ENCODE measurements at regions not wholly inside any gene's neighbourhood (a gene's known extent, or its start where the extent isn't known, plus 50 kb on each side); places are given as distances from the start of the nearest gene placed in this dataset.
"Not testable (repeated sequence)": the region's sequence is repeated elsewhere in the genome, so short reads cannot be mapped to it uniquely, and the experiment has no call there.

- TF ChIP-seq SMC3 (IDR thresholded peaks at IDR 0.05; ENCODE audit: low read depth, low read length), result no peak
- no peak for TF ChIP-seq MAFK (IDR thresholded peaks at IDR 0.05; ENCODE audit: low read depth, low read length)
- TF ChIP-seq MAZ (IDR thresholded peaks at IDR 0.05; ENCODE audit: borderline replicate concordance, low read depth, low read length), result no peak
- no peak for TF ChIP-seq RCOR1 (IDR thresholded peaks at IDR 0.05; ENCODE audit: insufficient replicate concordance, low read length)
- TF ChIP-seq CTCF (conservative IDR thresholded peaks at IDR 0.05; ENCODE audit: low read depth, low read length), result no peak
- no peak for TF ChIP-seq FOS (IDR thresholded peaks at IDR 0.05; ENCODE audit: low read depth, low read length)
- TF ChIP-seq MXI1 (IDR thresholded peaks at IDR 0.05; ENCODE audit: borderline replicate concordance, low read depth, low read length), result no peak
- in situ Hi-C loops (cut with MboI; ENCODE audit: low sequenced_read_pairs), result no loop called here
These were observed 443.3 kb downstream of the AGTPBP1 start for GRCh38 chr9:85298499-85298898.

GRCh38 chr9:85295244-85295643 is 446.5 kb downstream of the AGTPBP1 start:
- WGBS, 2 experiments (ENCODE audit: extremely low coverage in 2 of 2, insufficient read length in 1 of 2), result 100% methylated on average over 1 of the region's 5 CpGs; no CpG with 5 or more reads in 1 of the 2 experiments
- H4K5ac ChIP-seq (ENCODE audit: low read depth, low read length); DNase-seq; H3K4me2 ChIP-seq (ENCODE audit: low read depth, low read length); H2BK15ac ChIP-seq (ENCODE audit: low read depth, low read length); H3K9me1 ChIP-seq (ENCODE audit: insufficient read depth, low read length); BruUV-seq (replicated peaks); H3K27me3 ChIP-seq (ENCODE audit: control insufficient read depth, insufficient read depth, low read length); H3K4me3 ChIP-seq (ENCODE audit: insufficient read depth, low read depth, low read length); H2BK120ac ChIP-seq (ENCODE audit: low read depth, low read length); H3K18ac ChIP-seq (ENCODE audit: low read depth, low read length); in situ Hi-C loops (cut with MboI; ENCODE audit: low sequenced_read_pairs); H3K23ac ChIP-seq (ENCODE audit: low read depth, low read length); H4K8ac ChIP-seq (ENCODE audit: low read depth in 2 of 2, low read length in 2 of 2); H3K4me1 ChIP-seq (ENCODE audit: control insufficient read depth, insufficient read depth, low read length); H3K9ac ChIP-seq (ENCODE audit: low read depth, low read length); H3K56ac ChIP-seq (ENCODE audit: extremely low read depth, insufficient read depth, low read length); POLR2A ChIA-PET (ENCODE audit: unreplicated experiment); H3K27ac ChIP-seq (ENCODE audit: insufficient read depth, low read length); H3K79me1 ChIP-seq (ENCODE audit: low read depth in 1 of 2, low read length in 2 of 2); H2AK5ac ChIP-seq (ENCODE audit: low read depth, low read length); H4K20me1 ChIP-seq (ENCODE audit: insufficient read depth, low read length); H3K4ac ChIP-seq (ENCODE audit: low read depth, low read length); H3K14ac ChIP-seq (replicated peaks; ENCODE audit: low read depth, low read length); H4K91ac ChIP-seq (ENCODE audit: insufficient read depth, low read depth, low read length); dilution Hi-C loops (cut with HindIII; ENCODE audit: low sequenced_read_pairs, unreplicated experiment); H2BK5ac ChIP-seq (ENCODE audit: low read depth, low read length, poor library complexity, severe bottlenecking); H2AFZ ChIP-seq (replicated peaks; ENCODE audit: low read length, poor library complexity); H3K36me3 ChIP-seq (ENCODE audit: control insufficient read depth, insufficient read depth, low read length); ATAC-seq (ENCODE audit: low read depth); H2AK9ac ChIP-seq (replicated peaks; ENCODE audit: low read depth, low read length, poor library complexity); intact Hi-C loops (cut with micrococcal nuclease); H2BK20ac ChIP-seq (ENCODE audit: low read depth, low read length): not testable (repeated sequence)
- peaks cover 25% of the 10 kb centered on the region for H3K9me3 ChIP-seq (ENCODE audit: control insufficient read depth, insufficient read depth, low read length)
- CTCF ChIA-PET, result interaction anchor here (0.7 kb wide), 1 partner anchor 904 kb away, joined by 3 read pairs; no protein-coding TSS in a partner anchor

More at GRCh38 chr9:85298499-85298898, 443.3 kb downstream of the AGTPBP1 start:
- Histone ChIP-seq H2BK5ac (ENCODE audit: low read depth, low read length, poor library complexity, severe bottlenecking) (no peak overlapping the region), H3K36me3 (ENCODE audit: control insufficient read depth, insufficient read depth, low read length) (no peaks in the 10 kb centered on the region), H2AK5ac (ENCODE audit: low read depth, low read length) (no peak overlapping the region), H3K27me3 (ENCODE audit: control insufficient read depth, insufficient read depth, low read length) (no peaks in the 10 kb centered on the region), H3K4me1 (ENCODE audit: control insufficient read depth, insufficient read depth, low read length) (no peaks in the 10 kb centered on the region), H4K5ac (ENCODE audit: low read depth, low read length) (no peak overlapping the region), H3K9ac (ENCODE audit: low read depth, low read length) (no peak overlapping the region), H3K9me1 (ENCODE audit: insufficient read depth, low read length) (no peaks in the 10 kb centered on the region), H3K4me2 (ENCODE audit: low read depth, low read length) (no peak overlapping the region), H3K27ac (ENCODE audit: insufficient read depth, low read length) (no peak overlapping the region), H2AFZ (replicated peaks; ENCODE audit: low read length, poor library complexity) (no peak overlapping the region), H3K4ac (ENCODE audit: low read depth, low read length) (no peak overlapping the region), H3K79me1 (ENCODE audit: low read depth in 1 of 2, low read length in 2 of 2) (no peaks in the 10 kb centered on the region), H3K18ac (ENCODE audit: low read depth, low read length) (no peak overlapping the region), H3K23ac (ENCODE audit: low read depth, low read length) (no peak overlapping the region), H4K8ac (ENCODE audit: low read depth in 2 of 2, low read length in 2 of 2) (no peak overlapping the region), H2BK20ac (ENCODE audit: low read depth, low read length) (no peak overlapping the region), H2BK15ac (ENCODE audit: low read depth, low read length) (no peak overlapping the region), H4K91ac (ENCODE audit: insufficient read depth, low read depth, low read length) (no peak overlapping the region), H4K20me1 (ENCODE audit: insufficient read depth, low read length) (no peaks in the 10 kb centered on the region), H2BK120ac (ENCODE audit: low read depth, low read length) (no peak overlapping the region), H3K9me3 (ENCODE audit: control insufficient read depth, insufficient read depth, low read length) (peaks cover 31% of the 10 kb centered on the region), H3K4me3 (ENCODE audit: insufficient read depth, low read depth, low read length) (no peak overlapping the region), H3K56ac (ENCODE audit: extremely low read depth, insufficient read depth, low read length) (no peak overlapping the region), H3K14ac (replicated peaks; ENCODE audit: low read depth, low read length) (no peak overlapping the region), H2AK9ac (replicated peaks; ENCODE audit: low read depth, low read length, poor library complexity) (no peak overlapping the region)
- BruUV-seq (replicated peaks), result no TSS peak
- ATAC-seq (ENCODE audit: low read depth) (no peak), DNase-seq (no peak)
- CTCF ChIA-PET, result no interaction called here
- POLR2A ChIA-PET (ENCODE audit: unreplicated experiment), result no interaction called here
- intact Hi-C loops (cut with micrococcal nuclease), result no loop called here
- WGBS, 2 experiments (ENCODE audit: extremely low coverage in 2 of 2, insufficient read length in 1 of 2), result 0% methylated on average over 1 of the region's 4 CpGs; no CpG with 5 or more reads in 1 of the 2 experiments
- dilution Hi-C loops (cut with HindIII; ENCODE audit: low sequenced_read_pairs, unreplicated experiment), result no loop called here
